ENCODE measurements at regions not wholly inside any gene's neighbourhood (a gene's known extent, or its start where the extent isn't known, plus 50 kb on each side); places are given as distances from the start of the nearest gene placed in this dataset.

- TF ChIP-seq, protein P1, sequence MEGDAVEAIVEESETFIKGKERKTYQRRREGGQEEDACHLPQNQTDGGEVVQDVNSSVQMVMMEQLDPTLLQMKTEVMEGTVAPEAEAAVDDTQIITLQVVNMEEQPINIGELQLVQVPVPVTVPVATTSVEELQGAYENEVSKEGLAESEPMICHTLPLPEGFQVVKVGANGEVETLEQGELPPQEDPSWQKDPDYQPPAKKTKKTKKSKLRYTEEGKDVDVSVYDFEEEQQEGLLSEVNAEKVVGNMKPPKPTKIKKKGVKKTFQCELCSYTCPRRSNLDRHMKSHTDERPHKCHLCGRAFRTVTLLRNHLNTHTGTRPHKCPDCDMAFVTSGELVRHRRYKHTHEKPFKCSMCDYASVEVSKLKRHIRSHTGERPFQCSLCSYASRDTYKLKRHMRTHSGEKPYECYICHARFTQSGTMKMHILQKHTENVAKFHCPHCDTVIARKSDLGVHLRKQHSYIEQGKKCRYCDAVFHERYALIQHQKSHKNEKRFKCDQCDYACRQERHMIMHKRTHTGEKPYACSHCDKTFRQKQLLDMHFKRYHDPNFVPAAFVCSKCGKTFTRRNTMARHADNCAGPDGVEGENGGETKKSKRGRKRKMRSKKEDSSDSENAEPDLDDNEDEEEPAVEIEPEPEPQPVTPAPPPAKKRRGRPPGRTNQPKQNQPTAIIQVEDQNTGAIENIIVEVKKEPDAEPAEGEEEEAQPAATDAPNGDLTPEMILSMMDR (IDR thresholded peaks at IDR 0.05; ENCODE audit: control extremely low read depth, extremely low read depth): no peak
- DNase-seq (no peak), ATAC-seq (ENCODE audit: insufficient read depth, low FRiP score) (no peak)
- Histone ChIP-seq H3K36me3 (ENCODE audit: control insufficient read depth in 4 of 4, insufficient read depth in 4 of 4, low read length in 4 of 4) (no peaks in the 10 kb centered on the region), H3K27ac (ENCODE audit: low read depth in 1 of 2, low read length in 1 of 2) (no peak overlapping the region), H3K27me3 (ENCODE audit: control insufficient read depth in 3 of 3, insufficient read depth in 3 of 3, low read length in 2 of 3) (no peaks in the 10 kb centered on the region), H3K9ac (ENCODE audit: insufficient read depth in 1 of 2, low read length in 2 of 2) (no peak overlapping the region), H3K4me3 (no peak overlapping the region), H3K9me3 (ENCODE audit: control insufficient read depth in 4 of 4, insufficient read depth in 3 of 4, low read length in 3 of 4) (peaks cover 0 to 10% (median 0%) of the 10 kb centered on the region in 4 donors), H3K4me1 (ENCODE audit: control insufficient read depth in 5 of 5, insufficient read depth in 5 of 5, low read length in 5 of 5) (no peaks in the 10 kb centered on the region)
- 77 to 84% methylated on average over 12 of the region's 12 CpGs for WGBS, 2 donors
These were observed 320.9 kb downstream of the SHANK2 start for GRCh38 chr11:70931430-70931829.

DNA sequence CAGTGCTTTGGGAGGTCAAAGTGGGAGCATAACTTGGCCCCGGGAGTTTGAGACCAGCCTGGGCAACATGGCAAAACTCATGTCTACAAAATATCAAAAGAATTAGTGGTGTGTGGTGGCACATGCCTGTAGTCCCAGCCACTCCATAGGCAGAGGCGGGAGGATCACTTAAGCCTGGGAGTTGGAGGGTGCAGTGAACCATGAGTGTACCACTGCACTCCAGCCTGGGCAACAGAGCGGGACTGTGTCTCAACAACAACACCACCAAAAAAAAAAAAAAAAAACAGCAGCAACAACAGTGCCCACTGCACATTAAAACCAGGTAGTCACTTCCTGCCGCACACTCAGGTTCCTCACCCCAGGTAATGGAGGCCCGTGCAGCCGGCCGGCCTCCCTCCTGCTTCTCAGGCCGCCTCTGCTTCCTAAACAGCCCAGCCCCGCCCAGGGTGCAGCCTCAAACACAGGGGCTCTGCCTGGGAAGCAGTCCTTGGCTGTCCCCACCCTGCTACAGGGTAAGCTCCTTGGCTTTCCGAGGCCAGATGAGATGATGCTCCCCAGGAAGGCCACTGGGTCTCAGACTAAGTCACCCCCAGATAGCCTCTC lies 318.3 kb downstream of the SHANK2 start:
- Histone ChIP-seq H3K9ac (ENCODE audit: insufficient read depth in 1 of 2, low read length in 2 of 2) (no peak overlapping the region), H3K9me3 (ENCODE audit: control insufficient read depth in 4 of 4, insufficient read depth in 3 of 4, low read length in 3 of 4) (peaks cover 0 to 11% (median 0%) of the 10 kb centered on the region in 4 donors), H3K36me3 (ENCODE audit: control insufficient read depth in 4 of 4, insufficient read depth in 4 of 4, low read length in 4 of 4) (no peaks in the 10 kb centered on the region), H3K27me3 (ENCODE audit: control insufficient read depth in 3 of 3, insufficient read depth in 3 of 3, low read length in 2 of 3) (no peaks in the 10 kb centered on the region), H3K27ac (ENCODE audit: low read depth in 1 of 2, low read length in 1 of 2) (no peak overlapping the region), H3K4me1 (ENCODE audit: control insufficient read depth in 5 of 5, insufficient read depth in 5 of 5, low read length in 5 of 5) (no peaks in the 10 kb centered on the region), H3K4me3 (no peak overlapping the region)
- DNase-seq (no peak), ATAC-seq (ENCODE audit: insufficient read depth, low FRiP score) (no peak)
- TF ChIP-seq, protein P1 (IDR thresholded peaks at IDR 0.05; ENCODE audit: control extremely low read depth, extremely low read depth): no peak
- 93% methylated on average over 10 of the region's 10 CpGs for WGBS, 2 donors

- no peak overlapping the region for H3K9ac ChIP-seq (ENCODE audit: insufficient read depth in 1 of 2, low read length in 2 of 2)
- TF ChIP-seq, protein P1 (IDR thresholded peaks at IDR 0.05; ENCODE audit: control extremely low read depth, extremely low read depth): no peak
- no peak overlapping the region for H3K27ac ChIP-seq (ENCODE audit: low read depth in 1 of 2, low read length in 1 of 2)
- 82 to 85% methylated on average over 13 of the region's 13 CpGs for WGBS, 2 donors
- no peaks in the 10 kb centered on the region for H3K27me3 ChIP-seq (ENCODE audit: control insufficient read depth in 3 of 3, insufficient read depth in 3 of 3, low read length in 2 of 3)
- H3K4me1 ChIP-seq (ENCODE audit: control insufficient read depth in 5 of 5, insufficient read depth in 5 of 5, low read length in 5 of 5): no peaks in the 10 kb centered on the region
- ATAC-seq (ENCODE audit: insufficient read depth, low FRiP score) (no peak), DNase-seq (no peak)
- no peak overlapping the region for H3K4me3 ChIP-seq
- H3K36me3 ChIP-seq (ENCODE audit: control insufficient read depth in 4 of 4, insufficient read depth in 4 of 4, low read length in 4 of 4): no peaks in the 10 kb centered on the region
- peaks cover 0 to 5% (median 0%) of the 10 kb centered on the region in 4 donors for H3K9me3 ChIP-seq (ENCODE audit: control insufficient read depth in 4 of 4, insufficient read depth in 3 of 4, low read length in 3 of 4)
These were observed 317.2 kb downstream of the SHANK2 start for GRCh38 chr11:70935006-70935768.

Measured in lung (tissue), 11 donors.